ENCODE measurements at regions not wholly inside any gene's neighbourhood (a gene's known extent, or its start where the extent isn't known, plus 50 kb on each side); places are given as distances from the start of the nearest gene placed in this dataset.

DNA sequence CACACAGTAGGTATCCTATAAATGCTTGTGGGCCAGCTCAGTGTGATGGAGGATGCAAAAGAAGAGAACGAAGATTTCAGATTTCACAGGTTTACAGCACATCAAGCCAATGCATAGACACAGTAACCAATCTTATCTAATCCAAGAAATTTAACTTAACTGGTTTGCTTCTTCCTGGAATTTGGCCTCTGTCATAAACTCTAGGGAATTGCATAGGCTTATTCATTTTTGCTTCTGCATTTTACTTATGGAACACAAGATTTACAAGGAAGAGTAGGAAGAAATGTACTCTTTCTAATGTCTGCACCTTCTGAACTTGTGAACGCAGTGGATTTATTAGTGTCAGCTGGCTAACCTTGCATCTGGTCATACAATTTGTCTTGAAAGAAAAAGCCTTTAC lies 389.4 kb upstream of the NPVF start:
- no peak for TF ChIP-seq POLR2A (IDR thresholded peaks at IDR 0.05)
- TF ChIP-seq, protein P1, sequence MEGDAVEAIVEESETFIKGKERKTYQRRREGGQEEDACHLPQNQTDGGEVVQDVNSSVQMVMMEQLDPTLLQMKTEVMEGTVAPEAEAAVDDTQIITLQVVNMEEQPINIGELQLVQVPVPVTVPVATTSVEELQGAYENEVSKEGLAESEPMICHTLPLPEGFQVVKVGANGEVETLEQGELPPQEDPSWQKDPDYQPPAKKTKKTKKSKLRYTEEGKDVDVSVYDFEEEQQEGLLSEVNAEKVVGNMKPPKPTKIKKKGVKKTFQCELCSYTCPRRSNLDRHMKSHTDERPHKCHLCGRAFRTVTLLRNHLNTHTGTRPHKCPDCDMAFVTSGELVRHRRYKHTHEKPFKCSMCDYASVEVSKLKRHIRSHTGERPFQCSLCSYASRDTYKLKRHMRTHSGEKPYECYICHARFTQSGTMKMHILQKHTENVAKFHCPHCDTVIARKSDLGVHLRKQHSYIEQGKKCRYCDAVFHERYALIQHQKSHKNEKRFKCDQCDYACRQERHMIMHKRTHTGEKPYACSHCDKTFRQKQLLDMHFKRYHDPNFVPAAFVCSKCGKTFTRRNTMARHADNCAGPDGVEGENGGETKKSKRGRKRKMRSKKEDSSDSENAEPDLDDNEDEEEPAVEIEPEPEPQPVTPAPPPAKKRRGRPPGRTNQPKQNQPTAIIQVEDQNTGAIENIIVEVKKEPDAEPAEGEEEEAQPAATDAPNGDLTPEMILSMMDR (IDR thresholded peaks at IDR 0.05), result no peak

Measured in adrenal gland (tissue), 5 donors.